CD14-positive monocyte (primary cell): ENCODE measurements at regions not wholly inside any gene's neighbourhood (a gene's known extent, or its start where the extent isn't known, plus 50 kb on each side); places are given as distances from the start of the nearest gene placed in this dataset.

ENCODE experiments used
- DNase-seq, 3 donors: peaks; one replicate each; pipeline ENCODE4 v3.0.0-alpha.2; 2011 to 2022
- H2AFZ ChIP-seq: 2 replicates; pipeline ENCODE4 v1.6.0; 2012; ENCODE audit warnings: mild to moderate bottlenecking, low read depth, low read length, inconsistent platforms; ENCODE audit not compliant: insufficient read depth, poor library complexity, severe bottlenecking
- H3K27ac ChIP-seq, 2 donors: 1 replicate in 1 of 2; 2 replicates in 1 of 2; pipeline ENCODE4 v1.5.1; 2012 to 2013; ENCODE audit warnings: low read length in 2 of 2, control low read depth in 1 of 2, inconsistent platforms in 1 of 2, low read depth in 1 of 2, mild to moderate bottlenecking in 1 of 2
- H3K27me3 ChIP-seq, 2 donors: one replicate each; pipeline versions ENCODE4 v1.6.0 to v1.6.1; 2011 to 2013; ENCODE audit warnings: low read length in 2 of 2; ENCODE audit not compliant: control insufficient read depth in 2 of 2, insufficient read depth in 2 of 2
- H3K36me3 ChIP-seq, 2 donors: replicated peaks in 1 of 2; 1 replicate in 1 of 2; 2 replicates in 1 of 2; pipeline versions ENCODE4 v1.5.1 to v1.6.1; 2012 to 2013; ENCODE audit warnings: low read length in 2 of 2, control low read depth in 1 of 2, inconsistent platforms in 1 of 2, mild to moderate bottlenecking in 1 of 2; ENCODE audit not compliant: insufficient read depth in 2 of 2, control insufficient read depth in 1 of 2
- H3K4me1 ChIP-seq, 2 donors: 1 replicate in 1 of 2; 2 replicates in 1 of 2; pipeline versions ENCODE4 v1.5.1 to v1.6.1; 2012 to 2013; ENCODE audit warnings: low read length in 2 of 2, control low read depth in 1 of 2, inconsistent platforms in 1 of 2, mild to moderate bottlenecking in 1 of 2, moderate library complexity in 1 of 2; ENCODE audit not compliant: insufficient read depth in 2 of 2, control insufficient read depth in 1 of 2
- H3K4me2 ChIP-seq: replicated peaks from 2 replicates; pipeline ENCODE3; 2012; ENCODE audit warnings: low read length, moderate library complexity, mild to moderate bottlenecking; ENCODE audit not compliant: poor library complexity, severe bottlenecking; ENCODE audit errors: extremely low read depth
- H3K4me3 ChIP-seq, 3 experiments: fragments of 200-600 bp in 1 of 3; sonication (generic) in 1 of 3; replicated peaks in 1 of 3; 1 replicate in 2 of 3; 2 replicates in 1 of 3; pipeline ENCODE4 v1.5.1; 2011 to 2013; ENCODE audit warnings: low read length in 3 of 3, mild to moderate bottlenecking in 3 of 3, control low read depth in 2 of 3, low read depth in 2 of 3, inconsistent platforms in 1 of 3, moderate library complexity in 1 of 3
- H3K79me2 ChIP-seq: 2 replicates; pipeline ENCODE4 v1.6.0; 2012; ENCODE audit warnings: mild to moderate bottlenecking, control low read depth, inconsistent platforms, low read length, moderate library complexity; ENCODE audit not compliant: insufficient read depth
- H3K9ac ChIP-seq: 2 replicates; pipeline ENCODE4 v1.6.0; 2017; ENCODE audit warnings: low read length, mild to moderate bottlenecking; ENCODE audit not compliant: insufficient read depth, poor library complexity, severe bottlenecking
- H3K9me3 ChIP-seq, 2 donors: replicated peaks in 1 of 2; 1 replicate in 1 of 2; 2 replicates in 1 of 2; pipeline versions ENCODE4 v1.5.1 to v1.6.1; 2012 to 2013; ENCODE audit warnings: low read length in 2 of 2, control low read depth in 1 of 2; ENCODE audit not compliant: control insufficient read depth in 1 of 2, insufficient read depth in 1 of 2
- H4K20me1 ChIP-seq: 2 replicates; pipeline ENCODE4 v1.6.0; 2012; ENCODE audit warnings: mild to moderate bottlenecking, low read length, control low read depth, moderate library complexity; ENCODE audit not compliant: insufficient read depth
- H3K27ac Mint-ChIP-seq, 7 donors: one replicate each; pipeline ENCODE4 v1.8.0; 2020; ENCODE audit warnings: mild to moderate bottlenecking in 7 of 7, mixed read lengths in 7 of 7, moderate library complexity in 6 of 7, inconsistent platforms in 2 of 7
- H3K27me3 Mint-ChIP-seq, 3 donors: one replicate each; pipeline ENCODE4 v1.8.0; 2021 to 2022; ENCODE audit warnings: low read depth in 3 of 3, mild to moderate bottlenecking in 3 of 3, mixed read lengths in 3 of 3, moderate library complexity in 3 of 3, inconsistent platforms in 1 of 3
- H3K36me3 Mint-ChIP-seq, 2 donors: one replicate each; pipeline ENCODE4 v1.8.0; 2020; ENCODE audit warnings: mixed read lengths in 2 of 2, inconsistent platforms in 1 of 2, mild to moderate bottlenecking in 1 of 2
- H3K4me1 Mint-ChIP-seq: one replicate; pipeline ENCODE4 v1.8.0; 2020; ENCODE audit warnings: mild to moderate bottlenecking, mixed read lengths
- H3K4me3 Mint-ChIP-seq, 2 donors: one replicate each; pipeline ENCODE4 v1.8.0; 2020; ENCODE audit warnings: mild to moderate bottlenecking in 2 of 2, mixed read lengths in 2 of 2, moderate library complexity in 1 of 2
- H3K9me3 Mint-ChIP-seq, 7 donors: one replicate each; pipeline ENCODE4 v1.8.0; 2020 to 2022; ENCODE audit warnings: mixed read lengths in 7 of 7, mild to moderate bottlenecking in 6 of 7, moderate library complexity in 6 of 7, inconsistent platforms in 2 of 7
- WGBS: methylation state at CpG from one replicate; pipeline ENCODE4 v1.1.5; 2013; ENCODE audit warnings: missing lambda C conversion rate; ENCODE audit not compliant: insufficient coverage; 5-methylcytosine and 5-hydroxymethylcytosine counted together
- intact Hi-C, 2 donors: fragments of 100-400 bp; cut with micrococcal nuclease; formaldehyde crosslinking; loops; one replicate each; pipeline versions ENCODE4 v1.15.0 to v1.15.1; 2023
- TF ChIP-seq, protein P1 (sequence below): fragments of 200-600 bp; IDR thresholded peaks from one replicate; pipeline ENCODE4 v1.8.0; 2022; ENCODE audit warnings: antibody characterized with exemption, mild to moderate bottlenecking

DNA sequence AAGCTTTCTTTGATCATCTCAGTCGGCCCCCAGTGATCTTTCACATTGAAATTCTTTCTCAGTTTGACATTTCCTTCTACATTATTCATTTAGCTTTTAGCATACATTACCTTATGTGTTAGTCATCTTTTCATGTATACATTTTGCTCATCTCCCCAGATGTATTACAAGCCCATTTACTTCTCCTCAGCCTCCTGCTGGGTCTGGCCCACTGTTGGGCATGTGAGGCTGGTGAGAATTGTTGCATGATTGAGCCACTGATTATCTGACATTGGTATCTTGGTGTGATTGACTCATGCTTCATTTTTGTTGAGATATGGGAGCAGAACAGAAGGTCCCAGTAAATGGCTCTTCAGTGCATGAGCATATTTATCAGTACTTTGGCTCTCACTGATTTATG, 300.1 kb upstream of the DDX18 start:
- Histone ChIP-seq H3K79me2 (no peaks in the 10 kb centered on the region), H3K4me2 (no peak overlapping the region), H3K36me3 (no peaks in the 10 kb centered on the region), H3K4me1 (no peaks in the 10 kb centered on the region), H3K4me3 (no peak overlapping the region), H2AFZ (no peak overlapping the region), H3K9me3 (peaks cover 0 to 7% of the 10 kb centered on the region in 2 donors), H3K9ac (no peak overlapping the region), H4K20me1 (no peaks in the 10 kb centered on the region), H3K27me3 (no peaks in the 10 kb centered on the region), H3K27ac (no peak overlapping the region)
- TF ChIP-seq, protein P1, sequence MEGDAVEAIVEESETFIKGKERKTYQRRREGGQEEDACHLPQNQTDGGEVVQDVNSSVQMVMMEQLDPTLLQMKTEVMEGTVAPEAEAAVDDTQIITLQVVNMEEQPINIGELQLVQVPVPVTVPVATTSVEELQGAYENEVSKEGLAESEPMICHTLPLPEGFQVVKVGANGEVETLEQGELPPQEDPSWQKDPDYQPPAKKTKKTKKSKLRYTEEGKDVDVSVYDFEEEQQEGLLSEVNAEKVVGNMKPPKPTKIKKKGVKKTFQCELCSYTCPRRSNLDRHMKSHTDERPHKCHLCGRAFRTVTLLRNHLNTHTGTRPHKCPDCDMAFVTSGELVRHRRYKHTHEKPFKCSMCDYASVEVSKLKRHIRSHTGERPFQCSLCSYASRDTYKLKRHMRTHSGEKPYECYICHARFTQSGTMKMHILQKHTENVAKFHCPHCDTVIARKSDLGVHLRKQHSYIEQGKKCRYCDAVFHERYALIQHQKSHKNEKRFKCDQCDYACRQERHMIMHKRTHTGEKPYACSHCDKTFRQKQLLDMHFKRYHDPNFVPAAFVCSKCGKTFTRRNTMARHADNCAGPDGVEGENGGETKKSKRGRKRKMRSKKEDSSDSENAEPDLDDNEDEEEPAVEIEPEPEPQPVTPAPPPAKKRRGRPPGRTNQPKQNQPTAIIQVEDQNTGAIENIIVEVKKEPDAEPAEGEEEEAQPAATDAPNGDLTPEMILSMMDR = no peak
- H3K4me3 Mint-ChIP-seq = no peak overlapping the region
- no CpG with 5 or more reads among the region's 1 CpG for WGBS
- intact Hi-C loops = no loop called here
- no peaks in the 10 kb centered on the region for H3K27me3 Mint-ChIP-seq
- no peaks in the 10 kb centered on the region for H3K36me3 Mint-ChIP-seq
- DNase-seq = no peak
- no peaks in the 10 kb centered on the region for H3K4me1 Mint-ChIP-seq
- H3K27ac Mint-ChIP-seq = no peak overlapping the region
- H3K9me3 Mint-ChIP-seq = peaks cover 0 to 15% (median 4%) of the 10 kb centered on the region in 7 donors

GRCh38 chr2:117519238-117519637, 295.3 kb upstream of the DDX18 start:
- Mint-ChIP-seq H3K4me3 (no peak overlapping the region), H3K4me1 (no peaks in the 10 kb centered on the region), H3K27me3 (no peaks in the 10 kb centered on the region), H3K27ac (no peak overlapping the region), H3K36me3 (no peaks in the 10 kb centered on the region), H3K9me3 (peaks cover 0 to 6% (median 2%) of the 10 kb centered on the region in 7 donors)
- intact Hi-C loops = no loop called here
- H2AFZ ChIP-seq = no peak overlapping the region
- H3K79me2 ChIP-seq = no peaks in the 10 kb centered on the region
- H4K20me1 ChIP-seq = no peaks in the 10 kb centered on the region
- H3K9ac ChIP-seq = no peak overlapping the region
- WGBS = no CpG with 5 or more reads among the region's 1 CpG
- no peak overlapping the region for H3K4me3 ChIP-seq
- no peaks in the 10 kb centered on the region for H3K4me1 ChIP-seq
- no peak for DNase-seq
- no peaks in the 10 kb centered on the region for H3K36me3 ChIP-seq
- H3K27ac ChIP-seq = no peak overlapping the region
- TF ChIP-seq, protein P1 = no peak
- H3K27me3 ChIP-seq = no peaks in the 10 kb centered on the region
- no peak overlapping the region for H3K4me2 ChIP-seq
- H3K9me3 ChIP-seq = peaks cover 0 to 4% of the 10 kb centered on the region in 2 donors
